Panc1 (cell line): ENCODE measurements at regions not wholly inside any gene's neighbourhood (a gene's known extent, or its start where the extent isn't known, plus 50 kb on each side); places are given as distances from the start of the nearest gene placed in this dataset.

ENCODE experiments used
- ATAC-seq: fragments of 200-7000 bp; cut with Tn5 transposase; 2 replicates; pipeline ENCODE4 v1.9.1; 2020; ENCODE audit warnings: mild to moderate bottlenecking, moderate library complexity
- BruUV-seq: library from RNA; stranded (reverse); fragments of 400-500 nt; replicated peaks from 2 replicates; lab custom pipeline; 2021; lab: Mats Ljungman, UMichigan
- CTCF ChIA-PET: fragments of 300-600 bp; sonication (Branson Sonifier 250); formaldehyde crosslinking; loops from one replicate; lab custom pipeline; 2022; ENCODE audit warnings: antibody characterized with exemption; lab: Charles Lee
- POLR2A ChIA-PET: fragments of 300-600 bp; sonication (Branson Sonifier 250); formaldehyde crosslinking; loops from one replicate; lab custom pipeline; 2022; ENCODE audit warnings: antibody characterized with exemption; lab: Charles Lee
- DNase-seq: peaks from one replicate; pipeline ENCODE4 v3.0.0-alpha.2; 2010; ENCODE audit warnings: low read depth, low spot score
- H3K27ac ChIP-seq: 2 replicates; pipeline ENCODE4 v1.5.1; 2011; ENCODE audit warnings: mild to moderate bottlenecking, low read length, inconsistent platforms
- H3K27me3 ChIP-seq: fragments of 200-500 bp; sonication (Bioruptor generic); 2 replicates; pipeline ENCODE4 v1.6.0; 2014; ENCODE audit warnings: low read length, inconsistent platforms; ENCODE audit not compliant: control insufficient read depth, insufficient read depth
- H3K36me3 ChIP-seq: fragments of 200-500 bp; sonication (Bioruptor generic); 2 replicates; pipeline ENCODE4 v1.5.1; 2014; ENCODE audit warnings: inconsistent platforms, mild to moderate bottlenecking, low read length, moderate library complexity; ENCODE audit not compliant: control insufficient read depth, insufficient read depth
- H3K4me1 ChIP-seq: 2 replicates; pipeline ENCODE4 v1.5.1; 2011; ENCODE audit warnings: inconsistent platforms, mild to moderate bottlenecking, low read length, moderate library complexity; ENCODE audit not compliant: control insufficient read depth, insufficient read depth
- H3K4me3 ChIP-seq, 2 experiments: 2 replicates each; pipeline ENCODE4 v1.5.1; 2011 to 2012; ENCODE audit warnings: low read depth in 2 of 2, low read length in 2 of 2, mild to moderate bottlenecking in 2 of 2, inconsistent platforms in 1 of 2, moderate library complexity in 1 of 2
- H3K9me3 ChIP-seq: fragments of 200-500 bp; sonication (Bioruptor generic); 2 replicates; pipeline ENCODE4 v1.5.1; 2014; ENCODE audit warnings: low read depth, mild to moderate bottlenecking, inconsistent platforms, low read length, moderate library complexity; ENCODE audit not compliant: control insufficient read depth, insufficient read depth
- POLR2AphosphoS5 ChIP-seq: IDR thresholded peaks from 2 replicates; pipeline ENCODE4 v1.6.1; 2012; ENCODE audit warnings: mild to moderate bottlenecking, low read depth, low read length, moderate library complexity
- SIN3A ChIP-seq: IDR thresholded peaks from 2 replicates; pipeline ENCODE4 v1.6.1; 2012; ENCODE audit warnings: low read depth, mild to moderate bottlenecking, low read length, moderate library complexity, borderline replicate concordance; ENCODE audit not compliant: insufficient read depth
- TCF7L2 ChIP-seq: IDR thresholded peaks from 2 replicates; pipeline ENCODE4 v1.6.1; 2011; ENCODE audit warnings: mild to moderate bottlenecking, low read depth, low read length, inconsistent platforms
- in situ Hi-C: cut with HindIII; loops from 2 replicates; pipeline ENCODE4 v1.10.0; 2016; ENCODE audit warnings: low sequenced_read_pairs, low pct_unique_long_range_greater_than_20kb
- intact Hi-C: fragments of 100-400 bp; cut with micrococcal nuclease; formaldehyde crosslinking; loops from one replicate; pipeline ENCODE4 v1.10.0; 2022; ENCODE audit not compliant: unreplicated experiment
- TF ChIP-seq, protein P1 (sequence below): fragments of 450-650 bp; IDR thresholded peaks from 2 replicates; pipeline ENCODE4 v1.5.1; 2017; ENCODE audit warnings: mild to moderate bottlenecking
- TF ChIP-seq, protein P2 (sequence below), 2 experiments: IDR thresholded peaks; 2 replicates each; pipeline ENCODE4 v1.6.1; 2011 to 2012; ENCODE audit warnings: low read depth in 2 of 2, control low read depth in 1 of 2, low read length in 1 of 2, mild to moderate bottlenecking in 1 of 2, moderate library complexity in 1 of 2; ENCODE audit not compliant: insufficient read depth in 1 of 2

DNA sequence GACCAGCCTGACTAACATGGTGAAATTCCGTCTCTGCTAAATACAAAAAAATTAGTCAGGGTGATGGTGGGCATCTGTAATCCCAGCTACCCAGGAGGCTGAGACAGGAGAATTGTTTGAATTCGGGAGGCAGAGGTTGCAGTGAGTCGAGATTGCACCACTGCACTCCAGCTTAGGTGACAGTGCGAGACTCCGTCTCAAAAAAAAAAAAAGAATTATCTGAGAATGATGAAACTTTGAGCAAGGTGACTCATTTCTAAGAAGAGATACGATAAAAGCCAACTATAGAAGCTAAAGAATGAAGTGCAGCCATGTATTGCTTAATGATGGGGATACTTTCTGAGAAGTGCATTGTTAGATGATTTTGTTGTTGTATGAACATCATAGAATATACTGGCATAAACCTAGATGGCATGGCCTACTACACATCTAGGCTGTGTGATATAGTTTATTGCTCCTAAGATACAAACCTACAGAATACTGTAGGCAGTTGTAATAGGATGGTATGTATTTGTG is 64.7 kb downstream of the SNRPE start:
- DNase-seq (no peak), ATAC-seq (no peak)
- no peaks in the 10 kb centered on the region for H3K4me1 ChIP-seq
- H3K36me3 ChIP-seq = no peaks in the 10 kb centered on the region
- H3K4me3 ChIP-seq = no peak overlapping the region
- ChIA-PET POLR2A (no interaction called here), CTCF (no interaction called here)
- BruUV-seq = no TSS peak
- intact Hi-C loops = no loop called here
- H3K9me3 ChIP-seq = no peaks in the 10 kb centered on the region
- no peaks in the 10 kb centered on the region for H3K27me3 ChIP-seq
- no peak for TF ChIP-seq TCF7L2
- TF ChIP-seq, protein P1, sequence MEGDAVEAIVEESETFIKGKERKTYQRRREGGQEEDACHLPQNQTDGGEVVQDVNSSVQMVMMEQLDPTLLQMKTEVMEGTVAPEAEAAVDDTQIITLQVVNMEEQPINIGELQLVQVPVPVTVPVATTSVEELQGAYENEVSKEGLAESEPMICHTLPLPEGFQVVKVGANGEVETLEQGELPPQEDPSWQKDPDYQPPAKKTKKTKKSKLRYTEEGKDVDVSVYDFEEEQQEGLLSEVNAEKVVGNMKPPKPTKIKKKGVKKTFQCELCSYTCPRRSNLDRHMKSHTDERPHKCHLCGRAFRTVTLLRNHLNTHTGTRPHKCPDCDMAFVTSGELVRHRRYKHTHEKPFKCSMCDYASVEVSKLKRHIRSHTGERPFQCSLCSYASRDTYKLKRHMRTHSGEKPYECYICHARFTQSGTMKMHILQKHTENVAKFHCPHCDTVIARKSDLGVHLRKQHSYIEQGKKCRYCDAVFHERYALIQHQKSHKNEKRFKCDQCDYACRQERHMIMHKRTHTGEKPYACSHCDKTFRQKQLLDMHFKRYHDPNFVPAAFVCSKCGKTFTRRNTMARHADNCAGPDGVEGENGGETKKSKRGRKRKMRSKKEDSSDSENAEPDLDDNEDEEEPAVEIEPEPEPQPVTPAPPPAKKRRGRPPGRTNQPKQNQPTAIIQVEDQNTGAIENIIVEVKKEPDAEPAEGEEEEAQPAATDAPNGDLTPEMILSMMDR = no peak
- no peak for TF ChIP-seq SIN3A
- TF ChIP-seq, protein P2, sequence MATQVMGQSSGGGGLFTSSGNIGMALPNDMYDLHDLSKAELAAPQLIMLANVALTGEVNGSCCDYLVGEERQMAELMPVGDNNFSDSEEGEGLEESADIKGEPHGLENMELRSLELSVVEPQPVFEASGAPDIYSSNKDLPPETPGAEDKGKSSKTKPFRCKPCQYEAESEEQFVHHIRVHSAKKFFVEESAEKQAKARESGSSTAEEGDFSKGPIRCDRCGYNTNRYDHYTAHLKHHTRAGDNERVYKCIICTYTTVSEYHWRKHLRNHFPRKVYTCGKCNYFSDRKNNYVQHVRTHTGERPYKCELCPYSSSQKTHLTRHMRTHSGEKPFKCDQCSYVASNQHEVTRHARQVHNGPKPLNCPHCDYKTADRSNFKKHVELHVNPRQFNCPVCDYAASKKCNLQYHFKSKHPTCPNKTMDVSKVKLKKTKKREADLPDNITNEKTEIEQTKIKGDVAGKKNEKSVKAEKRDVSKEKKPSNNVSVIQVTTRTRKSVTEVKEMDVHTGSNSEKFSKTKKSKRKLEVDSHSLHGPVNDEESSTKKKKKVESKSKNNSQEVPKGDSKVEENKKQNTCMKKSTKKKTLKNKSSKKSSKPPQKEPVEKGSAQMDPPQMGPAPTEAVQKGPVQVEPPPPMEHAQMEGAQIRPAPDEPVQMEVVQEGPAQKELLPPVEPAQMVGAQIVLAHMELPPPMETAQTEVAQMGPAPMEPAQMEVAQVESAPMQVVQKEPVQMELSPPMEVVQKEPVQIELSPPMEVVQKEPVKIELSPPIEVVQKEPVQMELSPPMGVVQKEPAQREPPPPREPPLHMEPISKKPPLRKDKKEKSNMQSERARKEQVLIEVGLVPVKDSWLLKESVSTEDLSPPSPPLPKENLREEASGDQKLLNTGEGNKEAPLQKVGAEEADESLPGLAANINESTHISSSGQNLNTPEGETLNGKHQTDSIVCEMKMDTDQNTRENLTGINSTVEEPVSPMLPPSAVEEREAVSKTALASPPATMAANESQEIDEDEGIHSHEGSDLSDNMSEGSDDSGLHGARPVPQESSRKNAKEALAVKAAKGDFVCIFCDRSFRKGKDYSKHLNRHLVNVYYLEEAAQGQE (IDR thresholded peaks at IDR 0.05; ENCODE audit: insufficient read depth in 1 of 2, low read depth in 2 of 2, low read length in 1 of 2) = no peak
- no peak for TF ChIP-seq POLR2AphosphoS5
- H3K27ac ChIP-seq = no peak overlapping the region
- in situ Hi-C loops = no loop called here

DNA sequence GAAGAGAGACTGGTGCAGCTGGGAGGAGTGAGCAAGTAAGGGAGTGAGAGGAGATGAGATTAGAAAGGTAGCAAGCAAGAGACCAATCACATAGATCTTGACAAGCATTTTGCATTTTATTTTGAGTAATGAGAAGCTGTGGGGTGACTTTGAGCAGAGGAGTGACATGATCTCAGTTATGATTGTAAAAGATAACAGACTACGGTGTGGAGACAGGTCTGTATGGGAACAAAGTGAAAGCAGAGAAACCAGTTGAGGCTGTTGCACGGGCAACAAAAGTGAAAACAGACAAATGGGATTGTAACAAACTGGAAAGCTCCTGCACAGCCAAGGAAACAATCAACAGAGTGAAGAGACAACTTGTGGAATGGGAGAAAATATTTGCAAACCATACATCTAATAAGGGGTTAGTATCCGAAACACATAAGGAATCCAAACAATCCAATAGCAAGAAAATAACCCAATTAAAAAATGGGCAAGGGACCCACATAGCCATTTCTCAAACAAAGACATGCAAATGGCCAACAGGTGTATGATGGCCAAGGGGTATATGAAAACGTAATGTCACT is 68.4 kb downstream of the SNRPE start:
- no peak for ATAC-seq
- CTCF ChIA-PET = no interaction called here

More for the DNA sequence above, 68.4 kb downstream of the SNRPE start:
- Histone ChIP-seq H3K9me3 (no peaks in the 10 kb centered on the region), H3K4me1 (no peaks in the 10 kb centered on the region), H3K27me3 (no peaks in the 10 kb centered on the region), H3K27ac (no peak overlapping the region), H3K4me3 (no peak overlapping the region), H3K36me3 (no peaks in the 10 kb centered on the region)
- intact Hi-C loops (no loop called here), in situ Hi-C loops (no loop called here)
- no TSS peak for BruUV-seq
- POLR2A ChIA-PET = no interaction called here
- TF ChIP-seq, protein P1 = no peak
- TF ChIP-seq TCF7L2 = no peak
- TF ChIP-seq POLR2AphosphoS5 = no peak
- TF ChIP-seq, protein P2 (IDR thresholded peaks at IDR 0.05; ENCODE audit: insufficient read depth in 1 of 2, low read depth in 2 of 2, low read length in 1 of 2) = no peak
- TF ChIP-seq SIN3A = no peak
- no peak for DNase-seq
